ENCODE measurements at regions not wholly inside any gene's neighbourhood (a gene's known extent, or its start where the extent isn't known, plus 50 kb on each side); places are given as distances from the start of the nearest gene placed in this dataset.

- Histone ChIP-seq H2AK5ac (ENCODE audit: insufficient read length, low read length) (no peak overlapping the region), H3K79me2 (ENCODE audit: insufficient read depth, low read length) (no peaks in the 10 kb centered on the region), H2BK15ac (ENCODE audit: low read depth, low read length) (no peak overlapping the region), H3T11ph (ENCODE audit: low read length) (no peak overlapping the region), H3K27me3 (ENCODE audit: insufficient read depth, low read length) (no peaks in the 10 kb centered on the region), H3K4me1 (ENCODE audit: insufficient read depth, low read length) (no peaks in the 10 kb centered on the region), H2BK12ac (ENCODE audit: insufficient read length, low read depth, low read length) (no peak overlapping the region), H3K4ac (ENCODE audit: low read depth, low read length) (no peak overlapping the region), H3K4me2 (ENCODE audit: insufficient read depth, insufficient read length, low read length) (no peak overlapping the region), H3K56ac (ENCODE audit: insufficient read length, low read depth, low read length) (no peak overlapping the region), H4K5ac (ENCODE audit: insufficient read length, low read depth, low read length) (no peak overlapping the region), H3K23ac (ENCODE audit: insufficient read length, low read depth, low read length) (no peak overlapping the region), H2BK120ac (ENCODE audit: low read depth, low read length, poor library complexity, severe bottlenecking) (no peak overlapping the region), H3K18ac (ENCODE audit: insufficient read length, low read depth, low read length) (no peak overlapping the region), H2BK20ac (ENCODE audit: low read depth, low read length, poor library complexity, severe bottlenecking) (no peak overlapping the region), H4K91ac (ENCODE audit: insufficient read length, low read depth, low read length) (no peak overlapping the region), H3K9me3 (ENCODE audit: control insufficient read depth, low read depth, low read length) (no peaks in the 10 kb centered on the region), H3K9ac (ENCODE audit: extremely low read depth, insufficient read length, low read length) (no peak overlapping the region), H3K27ac (ENCODE audit: insufficient read length, low read depth, low read length) (no peak overlapping the region), H2BK5ac (ENCODE audit: insufficient read length, low read length) (no peak overlapping the region), H4K8ac (replicated peaks; ENCODE audit: insufficient read length, low read depth, low read length) (no peak overlapping the region), H3K14ac (ENCODE audit: insufficient read depth, low read length) (no peak overlapping the region), H4K20me1 (ENCODE audit: control insufficient read depth, insufficient read depth, insufficient read length) (no peaks in the 10 kb centered on the region), H2AFZ (ENCODE audit: low read length) (no peak overlapping the region), H3K79me1 (ENCODE audit: insufficient read depth, low read depth, low read length, poor library complexity, severe bottlenecking) (no peaks in the 10 kb centered on the region), H3K23me2 (ENCODE audit: insufficient read length, low read depth, low read length, poor library complexity, severe bottlenecking) (no peaks in the 10 kb centered on the region)
- no peak overlapping the region for H3K4me3 Mint-ChIP-seq
- H3K4me1 Mint-ChIP-seq = no peaks in the 10 kb centered on the region
- peaks cover 3% of the 10 kb centered on the region in 2 experiments; a peak in 3 of 5 replicates for H3K9me3 Mint-ChIP-seq
- no peak for DNase-seq
- WGBS (ENCODE audit: extremely low coverage, insufficient read length, low lambda C conversion rate) = no CpG with 5 or more reads among the region's 1 CpG
- no peaks in the 10 kb centered on the region for H3K27me3 Mint-ChIP-seq (ENCODE audit: low read depth)
- no peak overlapping the region for H3K27ac Mint-ChIP-seq
- no peak for TF ChIP-seq CTCF (conservative IDR thresholded peaks at IDR 0.05)
- no peaks in the 10 kb centered on the region for H3K36me3 Mint-ChIP-seq (ENCODE audit: insufficient read depth in 1 of 3, low read depth in 3 of 3)
Observed at GRCh38 chr7:42790196-42790595, 121.7 kb downstream of the C7orf25 start.
